Vagina (tissue), 2 donors: ENCODE measurements at regions not wholly inside any gene's neighbourhood (a gene's known extent, or its start where the extent isn't known, plus 50 kb on each side); places are given as distances from the start of the nearest gene placed in this dataset.

Experiments used
- CTCF ChIP-seq, 3 experiments: fragments of 450-650 bp in 2 of 3; fragments of 200-600 bp in 1 of 3; sonication (generic) in 1 of 3; IDR thresholded peaks; one replicate each; pipeline ENCODE4 v1.5.1; 2017 to 2019; ENCODE audit warnings: antibody characterized with exemption in 3 of 3, mild to moderate bottlenecking in 2 of 3, moderate library complexity in 2 of 3
- POLR2A ChIP-seq, 2 donors: fragments of 450-650 bp; IDR thresholded peaks; one replicate each; pipeline ENCODE4 v1.6.1; 2017; ENCODE audit warnings: antibody characterized with exemption in 2 of 2, mild to moderate bottlenecking in 2 of 2, moderate library complexity in 2 of 2

- TF ChIP-seq CTCF (IDR thresholded peaks at IDR 0.05) (no peak), POLR2A (IDR thresholded peaks at IDR 0.05) (no peak)
Observed at GRCh38 chr1:73604211-73604610, 593.8 kb downstream of the LRRIQ3 start.
